Mammary epithelial cell (primary cell): ENCODE measurements at regions not wholly inside any gene's neighbourhood (a gene's known extent, or its start where the extent isn't known, plus 50 kb on each side); places are given as distances from the start of the nearest gene placed in this dataset.

ENCODE experiments used
- EZH2 ChIP-seq: IDR thresholded peaks from 2 replicates; pipeline ENCODE4 v1.6.1; 2012; ENCODE audit warnings: low read length, inconsistent platforms, borderline replicate concordance
- TF ChIP-seq, protein P1 (sequence below), 2 donors: IDR thresholded peaks in 1 of 2; conservative IDR thresholded peaks in 1 of 2; 2 replicates each; pipeline ENCODE4 v1.5.1; 2011 to 2012; ENCODE audit warnings: inconsistent platforms in 2 of 2, low read length in 2 of 2, mild to moderate bottlenecking in 2 of 2, control low read depth in 1 of 2, low read depth in 1 of 2; ENCODE audit not compliant: insufficient read depth in 1 of 2; ENCODE audit errors: extremely low read depth in 1 of 2

DNA sequence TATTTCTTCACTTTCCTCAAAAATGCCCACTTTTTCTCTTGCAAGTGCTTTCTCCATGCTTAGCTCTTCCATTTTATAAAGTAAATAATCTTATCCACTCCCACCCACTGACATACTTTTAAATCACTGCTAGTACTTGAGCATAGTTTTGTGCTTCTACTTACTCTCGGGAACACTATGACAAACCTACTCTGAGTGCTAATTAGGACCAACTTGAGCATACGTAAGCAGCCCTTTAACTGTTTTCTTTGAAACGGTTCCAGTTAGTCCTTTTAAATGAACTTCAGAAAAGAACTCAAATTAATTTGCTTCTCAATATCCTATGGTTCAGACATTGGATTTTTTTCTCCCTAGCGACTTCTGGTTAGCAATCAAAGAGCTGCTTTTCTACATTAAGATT is 280.0 kb upstream of the SOX2 start:
- TF ChIP-seq EZH2, result no peak
- TF ChIP-seq, protein P1, sequence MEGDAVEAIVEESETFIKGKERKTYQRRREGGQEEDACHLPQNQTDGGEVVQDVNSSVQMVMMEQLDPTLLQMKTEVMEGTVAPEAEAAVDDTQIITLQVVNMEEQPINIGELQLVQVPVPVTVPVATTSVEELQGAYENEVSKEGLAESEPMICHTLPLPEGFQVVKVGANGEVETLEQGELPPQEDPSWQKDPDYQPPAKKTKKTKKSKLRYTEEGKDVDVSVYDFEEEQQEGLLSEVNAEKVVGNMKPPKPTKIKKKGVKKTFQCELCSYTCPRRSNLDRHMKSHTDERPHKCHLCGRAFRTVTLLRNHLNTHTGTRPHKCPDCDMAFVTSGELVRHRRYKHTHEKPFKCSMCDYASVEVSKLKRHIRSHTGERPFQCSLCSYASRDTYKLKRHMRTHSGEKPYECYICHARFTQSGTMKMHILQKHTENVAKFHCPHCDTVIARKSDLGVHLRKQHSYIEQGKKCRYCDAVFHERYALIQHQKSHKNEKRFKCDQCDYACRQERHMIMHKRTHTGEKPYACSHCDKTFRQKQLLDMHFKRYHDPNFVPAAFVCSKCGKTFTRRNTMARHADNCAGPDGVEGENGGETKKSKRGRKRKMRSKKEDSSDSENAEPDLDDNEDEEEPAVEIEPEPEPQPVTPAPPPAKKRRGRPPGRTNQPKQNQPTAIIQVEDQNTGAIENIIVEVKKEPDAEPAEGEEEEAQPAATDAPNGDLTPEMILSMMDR (conservative IDR thresholded peaks at IDR 0.05 in 1 of 2, IDR thresholded peaks at IDR 0.05 in 1 of 2; ENCODE audit: extremely low read depth in 1 of 2, insufficient read depth in 1 of 2, low read depth in 1 of 2, low read length in 2 of 2), result no peak
